Kidney epithelial cell (primary cell): ENCODE measurements at regions not wholly inside any gene's neighbourhood (a gene's known extent, or its start where the extent isn't known, plus 50 kb on each side); places are given as distances from the start of the nearest gene placed in this dataset.

Source experiments
- DNase-seq: peaks from one replicate; pipeline ENCODE4 v3.0.0-alpha.2; 2010; ENCODE audit warnings: low read depth
- H3K27me3 ChIP-seq: 2 replicates; pipeline ENCODE4 v1.6.0; 2011; ENCODE audit warnings: low read length; ENCODE audit not compliant: control insufficient read depth, insufficient read depth
- H3K36me3 ChIP-seq: 2 replicates; pipeline ENCODE4 v1.5.1; 2011; ENCODE audit warnings: low read length; ENCODE audit not compliant: control insufficient read depth, insufficient read depth
- H3K4me3 ChIP-seq: 2 replicates; pipeline ENCODE4 v1.5.1; 2011; ENCODE audit warnings: low read depth, mild to moderate bottlenecking, control low read depth, low read length
- CTCF ChIP-seq: IDR thresholded peaks from 2 replicates; pipeline ENCODE4 v1.5.1; 2011; ENCODE audit warnings: mild to moderate bottlenecking, moderate library complexity, low read length, control low read depth, inconsistent platforms; ENCODE audit not compliant: insufficient read depth, poor library complexity, severe bottlenecking

- TF ChIP-seq CTCF, result no peak
- no peak for DNase-seq
- Histone ChIP-seq H3K36me3 (no peaks in the 10 kb centered on the region), H3K4me3 (no peak overlapping the region), H3K27me3 (peaks cover 25% of the 10 kb centered on the region)
Observed at GRCh38 chr15:96408591-96409183, 78.2 kb downstream of the NR2F2 start.

GRCh38 chr15:96409215-96410138, 79.0 kb downstream of the NR2F2 start:
- Histone ChIP-seq H3K27me3 (peaks cover 25% of the 10 kb centered on the region), H3K36me3 (no peaks in the 10 kb centered on the region), H3K4me3 (peak overlapping the region; percentile 26)
- TF ChIP-seq CTCF, result no peak
- DNase-seq, result no peak

- no peaks in the 10 kb centered on the region for H3K36me3 ChIP-seq
- no peak for TF ChIP-seq CTCF
- H3K4me3 ChIP-seq, result no peak overlapping the region
- DNase-seq, result no peak
- H3K27me3 ChIP-seq, result peaks cover 27% of the 10 kb centered on the region
Observed at GRCh38 chr15:96410175-96411055, 79.9 kb downstream of the NR2F2 start.

- peaks cover 33% of the 10 kb centered on the region for H3K27me3 ChIP-seq
Observed at GRCh38 chr15:96411056-96412031, 80.8 kb downstream of the NR2F2 start.

More at GRCh38 chr15:96411056-96412031, 80.8 kb downstream of the NR2F2 start:
- no peak for DNase-seq
- H3K36me3 ChIP-seq, result no peaks in the 10 kb centered on the region
- TF ChIP-seq CTCF, result no peak
- H3K4me3 ChIP-seq, result no peak overlapping the region
